Dendritic cell treated with granulocyte-macrophage colony-stimulating factor and Interleukin-4, amounts not matched to agents 40 ng/mL and 50 ng/mL, for 4 days (primary cell): ENCODE measurements at regions not wholly inside any gene's neighbourhood (a gene's known extent, or its start where the extent isn't known, plus 50 kb on each side); places are given as distances from the start of the nearest gene placed in this dataset.

Experiments used
- H3K27ac Mint-ChIP-seq: one replicate; pipeline ENCODE4 v1.8.0; 2022; ENCODE audit warnings: mild to moderate bottlenecking, mixed read lengths
- H3K27me3 Mint-ChIP-seq: one replicate; pipeline ENCODE4 v1.8.0; 2022; ENCODE audit warnings: mild to moderate bottlenecking, mixed read lengths
- H3K36me3 Mint-ChIP-seq: one replicate; pipeline ENCODE4 v1.8.0; 2022; ENCODE audit warnings: low read depth, mixed read lengths
- H3K4me1 Mint-ChIP-seq: one replicate; pipeline ENCODE4 v1.8.0; 2022; ENCODE audit warnings: low read depth, mixed read lengths
- H3K4me3 Mint-ChIP-seq: one replicate; pipeline ENCODE4 v1.8.0; 2022; ENCODE audit warnings: mild to moderate bottlenecking, moderate library complexity, mixed read lengths
- H3K9me3 Mint-ChIP-seq: one replicate; pipeline ENCODE4 v1.8.0; 2022; ENCODE audit warnings: mixed read lengths
- intact Hi-C: fragments of 100-400 bp; cut with micrococcal nuclease; formaldehyde crosslinking; loops from one replicate; pipeline ENCODE4 v1.15.0; 2022

- Mint-ChIP-seq H3K27ac (no peak overlapping the region), H3K4me1 (no peaks in the 10 kb centered on the region), H3K9me3 (no peaks in the 10 kb centered on the region), H3K27me3 (no peaks in the 10 kb centered on the region), H3K4me3 (no peak overlapping the region), H3K36me3 (no peaks in the 10 kb centered on the region)
- intact Hi-C loops = no loop called here
Observed at GRCh38 chr14:105843444-105844046, 317.2 kb downstream of the TMEM121 start.

DNA sequence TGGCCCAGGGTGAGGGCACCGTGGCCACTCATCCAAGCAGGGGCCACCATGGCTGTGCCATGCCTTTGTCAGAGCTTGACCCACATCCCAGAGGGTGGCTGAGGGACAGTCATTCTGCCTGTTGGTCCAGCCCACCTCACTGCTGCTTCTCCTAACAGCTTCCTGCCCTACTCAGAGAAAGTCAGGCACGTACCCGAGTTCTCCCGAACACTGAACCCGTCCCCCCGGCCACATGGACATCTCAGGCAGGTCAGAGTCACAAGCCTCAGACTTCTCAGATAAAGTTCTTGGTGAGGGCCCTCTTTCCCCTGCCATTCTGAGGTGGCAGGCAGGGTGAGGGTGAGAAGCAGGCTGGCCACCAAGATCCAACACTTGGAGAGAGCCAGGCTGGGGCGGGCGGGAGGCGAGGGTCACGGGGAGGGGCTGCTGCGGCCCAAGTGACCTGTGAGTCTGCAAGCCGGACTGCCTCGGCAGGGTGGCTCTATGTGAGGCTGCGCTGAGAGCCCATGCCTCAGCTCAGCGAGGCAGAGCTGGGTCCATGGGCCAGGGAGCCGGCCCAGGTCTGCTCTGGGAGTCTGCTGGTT, 317.8 kb downstream of the TMEM121 start:
- Mint-ChIP-seq H3K4me3 (no peak overlapping the region), H3K36me3 (no peaks in the 10 kb centered on the region), H3K27me3 (no peaks in the 10 kb centered on the region), H3K4me1 (no peaks in the 10 kb centered on the region), H3K27ac (no peak overlapping the region), H3K9me3 (no peaks in the 10 kb centered on the region)
- intact Hi-C loops = no loop called here

GRCh38 chr14:105844810-105845724, 318.7 kb downstream of the TMEM121 start:
- intact Hi-C loops = no loop called here
- Mint-ChIP-seq H3K27me3 (no peaks in the 10 kb centered on the region), H3K4me3 (no peak overlapping the region), H3K27ac (no peak overlapping the region), H3K9me3 (no peaks in the 10 kb centered on the region), H3K36me3 (no peaks in the 10 kb centered on the region), H3K4me1 (no peaks in the 10 kb centered on the region)

DNA sequence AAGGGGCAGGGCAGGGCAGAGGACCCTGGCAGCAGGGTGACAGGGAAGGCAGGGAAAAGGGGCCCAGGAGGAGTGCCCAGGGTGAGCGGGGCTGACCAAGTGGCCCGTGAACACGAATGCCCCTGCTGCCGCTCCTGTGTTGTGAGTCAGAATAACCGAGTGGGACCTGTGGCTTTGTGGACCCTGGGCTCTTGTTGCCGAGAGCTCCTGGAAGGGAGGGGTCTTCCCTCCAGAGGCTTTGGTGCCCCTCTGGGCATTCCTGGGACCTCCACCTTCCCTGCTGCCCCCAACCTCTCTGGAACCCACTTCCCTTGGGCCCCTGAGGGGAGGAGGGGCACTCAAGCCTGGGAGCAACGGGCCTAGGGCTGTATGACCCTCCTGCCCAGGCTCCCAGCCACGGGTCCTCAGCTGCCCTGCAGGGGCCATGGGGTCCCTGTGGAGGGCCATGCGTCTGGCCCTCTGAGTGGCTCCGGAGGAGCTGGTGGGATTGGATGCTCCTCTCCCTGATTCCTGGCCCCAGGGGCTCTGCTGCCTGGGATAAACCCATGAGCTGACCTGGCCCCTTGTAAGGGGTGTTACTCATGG, 319.4 kb downstream of the TMEM121 start:
- H3K27ac Mint-ChIP-seq = no peak overlapping the region

DNA sequence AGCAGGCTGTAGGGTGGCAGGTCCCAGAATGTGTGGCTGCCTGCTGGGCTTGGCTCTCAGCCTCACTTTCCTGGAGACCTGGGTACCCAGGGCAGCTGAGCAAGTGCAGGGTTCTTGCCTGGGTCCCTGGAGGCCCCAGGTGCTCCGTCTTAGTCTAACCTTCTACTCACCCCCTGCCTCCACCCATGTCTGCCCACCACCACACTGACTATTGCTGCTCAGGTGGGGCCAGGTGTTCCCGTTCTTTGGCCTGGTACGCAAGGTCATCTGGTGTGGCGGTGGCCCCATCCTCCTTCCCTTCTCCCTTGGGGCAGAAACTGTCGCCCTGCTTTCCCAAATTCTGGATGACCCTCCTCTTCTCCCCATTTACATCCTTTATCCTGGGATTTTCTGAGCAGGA, 319.9 kb downstream of the TMEM121 start:
- Mint-ChIP-seq H3K4me3 (no peak overlapping the region), H3K4me1 (no peaks in the 10 kb centered on the region)

More for the DNA sequence above, 319.4 kb downstream of the TMEM121 start:
- Mint-ChIP-seq H3K27me3 (no peaks in the 10 kb centered on the region), H3K4me3 (no peak overlapping the region), H3K9me3 (no peaks in the 10 kb centered on the region), H3K4me1 (no peaks in the 10 kb centered on the region), H3K36me3 (no peaks in the 10 kb centered on the region)
- intact Hi-C loops = no loop called here

DNA sequence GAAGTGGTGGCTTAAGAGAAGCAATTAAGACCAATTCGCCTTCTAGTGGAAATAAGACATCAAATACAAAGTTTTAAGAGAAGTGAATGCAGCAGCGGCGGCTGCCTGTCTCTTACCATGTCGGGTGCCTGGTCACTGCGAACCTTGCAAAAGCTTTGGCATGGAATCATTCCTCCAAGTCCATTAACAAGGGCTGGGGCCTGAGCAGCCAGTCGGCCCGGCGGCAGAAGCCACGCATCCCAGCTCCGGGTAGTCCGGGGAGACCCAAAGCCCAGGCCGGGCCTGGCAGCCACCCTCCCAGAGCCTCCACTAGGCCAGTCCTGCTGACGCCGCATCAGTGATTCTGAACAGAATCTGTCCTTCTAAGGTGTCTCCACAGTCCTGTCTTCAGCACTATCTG, 321.0 kb downstream of the TMEM121 start:
- intact Hi-C loops = no loop called here
- no peaks in the 10 kb centered on the region for H3K9me3 Mint-ChIP-seq
- H3K4me3 Mint-ChIP-seq = no peak overlapping the region
- H3K36me3 Mint-ChIP-seq = no peaks in the 10 kb centered on the region
- H3K27me3 Mint-ChIP-seq = no peaks in the 10 kb centered on the region
- H3K27ac Mint-ChIP-seq = no peak overlapping the region
- H3K4me1 Mint-ChIP-seq = no peaks in the 10 kb centered on the region

More for the DNA sequence above, 319.9 kb downstream of the TMEM121 start:
- no peaks in the 10 kb centered on the region for H3K36me3 Mint-ChIP-seq
- H3K9me3 Mint-ChIP-seq = no peaks in the 10 kb centered on the region
- H3K27ac Mint-ChIP-seq = no peak overlapping the region
- intact Hi-C loops = no loop called here
- no peaks in the 10 kb centered on the region for H3K27me3 Mint-ChIP-seq

- Mint-ChIP-seq H3K4me3 (no peak overlapping the region), H3K4me1 (no peaks in the 10 kb centered on the region), H3K9me3 (no peaks in the 10 kb centered on the region), H3K27ac (no peak overlapping the region), H3K36me3 (no peaks in the 10 kb centered on the region), H3K27me3 (no peaks in the 10 kb centered on the region)
- intact Hi-C loops = no loop called here
Observed at GRCh38 chr14:105848570-105848969, 322.2 kb downstream of the TMEM121 start.

DNA sequence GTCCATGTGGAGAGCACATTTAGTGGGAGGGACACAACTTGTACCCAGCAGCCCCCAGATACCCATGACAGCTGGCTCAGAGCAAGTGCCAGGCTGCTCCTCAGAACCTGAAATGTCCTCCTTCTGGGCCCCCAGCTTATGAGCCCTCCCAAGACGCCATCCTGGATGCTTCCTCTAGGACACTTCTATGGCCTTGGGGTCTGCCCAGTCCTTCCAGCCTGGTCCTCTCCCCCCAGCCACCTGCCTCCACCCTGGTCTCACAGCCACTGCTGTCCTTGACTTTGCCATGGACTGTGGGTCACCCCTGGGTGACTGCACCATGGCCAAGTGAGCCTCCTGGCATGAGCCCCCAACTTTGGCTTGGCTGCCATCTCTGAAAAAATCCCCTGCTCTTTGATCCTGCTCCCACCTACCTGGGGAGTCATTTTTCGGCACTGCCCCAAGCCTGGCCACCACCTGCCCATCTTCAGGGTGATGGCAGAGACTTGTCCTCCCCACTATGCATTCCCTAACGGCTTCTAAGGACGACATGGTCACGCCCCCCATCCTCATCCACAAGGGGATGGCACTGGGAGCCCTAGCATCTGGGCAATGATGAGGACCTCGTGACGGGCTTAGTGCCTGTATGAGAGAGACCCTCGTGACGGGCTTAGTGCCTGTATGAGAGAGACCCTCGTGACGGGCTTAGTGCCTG, 323.7 kb downstream of the TMEM121 start:
- Mint-ChIP-seq H3K4me1 (no peaks in the 10 kb centered on the region), H3K4me3 (no peak overlapping the region), H3K27ac (no peak overlapping the region), H3K36me3 (no peaks in the 10 kb centered on the region), H3K27me3 (no peaks in the 10 kb centered on the region), H3K9me3 (no peaks in the 10 kb centered on the region)
- intact Hi-C loops = no loop called here

- H3K27me3 Mint-ChIP-seq = no peaks in the 10 kb centered on the region
- H3K9me3 Mint-ChIP-seq = no peaks in the 10 kb centered on the region
- intact Hi-C loops = no loop called here
- no peak overlapping the region for H3K27ac Mint-ChIP-seq
- no peaks in the 10 kb centered on the region for H3K4me1 Mint-ChIP-seq
- H3K36me3 Mint-ChIP-seq = no peaks in the 10 kb centered on the region
- H3K4me3 Mint-ChIP-seq = no peak overlapping the region
Observed at GRCh38 chr14:105850853-105851581, 324.6 kb downstream of the TMEM121 start.

DNA sequence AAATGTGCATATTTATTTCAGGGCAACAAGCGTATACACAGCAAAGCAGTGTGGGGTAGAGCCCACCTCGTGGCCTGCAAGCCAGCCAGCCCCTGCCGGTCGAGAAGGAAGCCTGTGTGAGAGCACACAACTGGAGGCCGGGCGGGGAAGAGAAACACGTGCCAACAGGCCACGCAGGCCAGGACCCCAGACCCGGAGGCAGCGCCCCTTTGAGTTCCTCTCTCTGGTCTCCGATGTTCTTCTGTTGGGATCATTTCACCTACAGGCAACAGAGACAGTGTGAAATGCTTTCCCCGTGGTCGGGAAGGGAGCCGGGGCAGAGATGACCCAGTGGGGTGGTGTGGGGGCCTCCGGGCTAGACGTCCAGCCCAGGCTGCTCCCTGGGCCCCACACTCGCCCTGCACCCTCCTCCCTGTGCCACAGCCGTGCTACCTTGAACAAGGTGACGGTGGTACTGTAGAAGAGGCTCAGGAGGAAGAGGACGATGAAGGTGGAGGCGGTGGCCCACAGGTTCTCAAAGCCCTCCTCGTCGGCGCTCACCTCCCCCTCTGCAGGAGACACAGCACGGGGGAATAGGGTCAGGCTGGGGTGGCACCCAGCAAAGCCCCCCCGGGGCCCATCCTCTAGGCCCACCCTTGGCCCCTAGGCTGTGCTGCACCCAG, 325.5 kb downstream of the TMEM121 start:
- intact Hi-C loops = no loop called here
- Mint-ChIP-seq H3K27me3 (no peaks in the 10 kb centered on the region), H3K9me3 (no peaks in the 10 kb centered on the region), H3K27ac (no peak overlapping the region), H3K4me3 (no peak overlapping the region), H3K36me3 (no peaks in the 10 kb centered on the region), H3K4me1 (no peaks in the 10 kb centered on the region)

- intact Hi-C loops = no loop called here
- H3K27ac Mint-ChIP-seq = no peak overlapping the region
- H3K4me1 Mint-ChIP-seq = no peaks in the 10 kb centered on the region
- no peaks in the 10 kb centered on the region for H3K36me3 Mint-ChIP-seq
- H3K27me3 Mint-ChIP-seq = no peaks in the 10 kb centered on the region
- no peaks in the 10 kb centered on the region for H3K9me3 Mint-ChIP-seq
- H3K4me3 Mint-ChIP-seq = no peak overlapping the region
Observed at GRCh38 chr14:105852378-105853088, 326.1 kb downstream of the TMEM121 start.

DNA sequence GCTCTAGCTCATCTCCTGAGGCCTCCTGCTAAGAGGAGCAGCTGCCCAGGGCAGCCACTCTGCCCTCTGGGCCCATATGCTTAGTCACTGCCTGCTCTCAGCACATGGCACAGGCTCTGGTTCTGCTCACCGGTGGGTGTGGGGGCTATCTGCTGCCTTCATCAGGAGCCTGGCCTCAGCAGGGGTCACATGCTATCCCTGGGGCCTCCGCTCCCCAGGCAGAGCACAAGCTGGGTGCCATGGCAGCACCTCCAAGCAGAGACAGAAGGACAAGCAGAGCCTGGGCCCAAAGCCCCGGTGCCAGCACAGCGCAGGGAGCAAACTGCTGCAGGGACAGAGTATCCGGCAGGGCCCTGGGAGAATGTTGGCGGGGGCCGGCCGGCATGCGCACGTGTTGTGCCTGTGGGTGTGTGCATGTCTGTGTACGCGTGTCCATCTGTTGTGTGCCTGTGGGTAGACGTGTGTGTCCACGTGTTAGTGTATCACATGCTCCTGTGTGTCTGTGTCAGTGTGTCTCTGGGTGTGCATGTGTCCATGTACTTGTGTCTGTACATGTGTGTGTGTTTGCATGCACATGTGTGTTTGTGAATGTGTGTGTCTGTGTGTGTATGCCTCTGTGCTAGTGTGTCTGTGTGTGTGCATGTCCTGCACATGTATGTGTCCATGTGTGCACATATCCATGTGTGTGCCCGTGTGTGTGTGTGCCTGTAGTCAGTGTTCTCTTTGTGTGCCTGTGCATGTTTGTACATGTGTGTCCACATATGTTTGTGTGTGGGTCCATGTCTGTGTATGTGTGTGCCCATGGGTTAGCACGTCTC, 326.9 kb downstream of the TMEM121 start:
- Mint-ChIP-seq H3K27ac (no peak overlapping the region), H3K9me3 (no peaks in the 10 kb centered on the region), H3K4me3 (no peak overlapping the region), H3K4me1 (no peaks in the 10 kb centered on the region), H3K36me3 (no peaks in the 10 kb centered on the region), H3K27me3 (no peaks in the 10 kb centered on the region)
- intact Hi-C loops = no loop called here
